HuH-7 (cell line): ENCODE measurements at regions not wholly inside any gene's neighbourhood (a gene's known extent, or its start where the extent isn't known, plus 50 kb on each side); places are given as distances from the start of the nearest gene placed in this dataset.
A peak's percentile ranks its signal among the peaks of the same experiment; 100 is the strongest.

Experiments used
- DNase-seq: peaks from one replicate; pipeline ENCODE4 v3.0.0; 2011; ENCODE audit warnings: low spot score

DNA sequence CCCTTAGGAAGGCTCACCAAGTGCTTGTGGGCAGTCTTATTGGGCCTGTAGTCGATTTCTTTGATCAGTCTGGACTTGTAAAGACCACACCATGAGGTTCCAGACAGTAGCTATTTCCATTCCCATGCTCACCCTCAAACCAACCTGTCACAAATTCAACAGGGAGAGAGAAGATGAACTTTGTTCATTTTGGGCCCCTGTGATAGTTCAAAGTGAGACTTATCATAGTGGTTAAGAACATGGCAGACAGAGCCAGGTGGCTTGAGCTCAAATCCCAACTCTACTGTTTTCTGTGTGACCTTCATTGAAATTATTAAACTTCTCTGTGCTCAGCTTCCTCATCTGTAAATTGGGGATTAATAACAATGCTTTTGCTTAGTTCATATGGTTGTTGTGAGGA is 53.9 kb upstream of the CTLA4 start:
- DNase-seq, result no peak

- DNase-seq, result peak; percentile 63
Observed at GRCh38 chr2:203814661-203815540, 52.7 kb upstream of the CTLA4 start.

- no peak for DNase-seq
Observed at GRCh38 chr2:203815541-203815898, 52.1 kb upstream of the CTLA4 start.

- no peak for DNase-seq
Observed at GRCh38 chr2:203817147-203817546, 50.4 kb upstream of the CTLA4 start.
